ENCODE measurements at regions not wholly inside any gene's neighbourhood (a gene's known extent, or its start where the extent isn't known, plus 50 kb on each side); places are given as distances from the start of the nearest gene placed in this dataset.

GRCh38 chr5:57825031-57825686 lies 342.5 kb upstream of the ACTBL2 start:
- no peak for DNase-seq

- DNase-seq: no peak
Observed at GRCh38 chr5:57824623-57825022, 342.0 kb upstream of the ACTBL2 start.

GRCh38 chr5:57824047-57824446 lies 341.4 kb upstream of the ACTBL2 start:
- no peak for DNase-seq

- no peak for DNase-seq
Observed at GRCh38 chr5:57822651-57823050, 340.0 kb upstream of the ACTBL2 start.

- DNase-seq: no peak
Observed at GRCh38 chr5:57818397-57818796, 335.8 kb upstream of the ACTBL2 start.

GRCh38 chr5:57817924-57818323 lies 335.3 kb upstream of the ACTBL2 start:
- DNase-seq: no peak

GRCh38 chr5:57817001-57817453 lies 334.4 kb upstream of the ACTBL2 start:
- no peak for DNase-seq

GRCh38 chr5:57816108-57816507 lies 333.5 kb upstream of the ACTBL2 start:
- no peak for DNase-seq

GRCh38 chr5:57805732-57806131 lies 323.1 kb upstream of the ACTBL2 start:
- no peak for DNase-seq

- DNase-seq: no peak
Observed at GRCh38 chr5:57805170-57805569, 322.6 kb upstream of the ACTBL2 start.

GRCh38 chr5:57804505-57804904 lies 321.9 kb upstream of the ACTBL2 start:
- DNase-seq: no peak

GRCh38 chr5:57804007-57804444 lies 321.4 kb upstream of the ACTBL2 start:
- DNase-seq: no peak

- no peak for DNase-seq
Observed at GRCh38 chr5:57802131-57802530, 319.5 kb upstream of the ACTBL2 start.

GRCh38 chr5:57795203-57795602 lies 312.6 kb upstream of the ACTBL2 start:
- no peak for DNase-seq

GRCh38 chr5:57791875-57792274 lies 309.3 kb upstream of the ACTBL2 start:
- DNase-seq: no peak

GRCh38 chr5:57785946-57786345 lies 303.3 kb upstream of the ACTBL2 start:
- DNase-seq: no peak

GRCh38 chr5:57784121-57784520 lies 301.5 kb upstream of the ACTBL2 start:
- no peak for DNase-seq

GRCh38 chr5:57783693-57784092 lies 301.1 kb upstream of the ACTBL2 start:
- DNase-seq: no peak

GRCh38 chr5:57780961-57781325 lies 298.3 kb upstream of the ACTBL2 start:
- no peak for DNase-seq

- DNase-seq: no peak
Observed at GRCh38 chr5:57780306-57780960, 297.8 kb upstream of the ACTBL2 start.

- no peak for DNase-seq
Observed at GRCh38 chr5:57779383-57780223, 297.0 kb upstream of the ACTBL2 start.

- no peak for DNase-seq
Observed at GRCh38 chr5:57778501-57779091, 296.0 kb upstream of the ACTBL2 start.

- DNase-seq: no peak
Observed at GRCh38 chr5:57777174-57777581, 294.6 kb upstream of the ACTBL2 start.
